ENCODE measurements at regions not wholly inside any gene's neighbourhood (a gene's known extent, or its start where the extent isn't known, plus 50 kb on each side); places are given as distances from the start of the nearest gene placed in this dataset.

DNA sequence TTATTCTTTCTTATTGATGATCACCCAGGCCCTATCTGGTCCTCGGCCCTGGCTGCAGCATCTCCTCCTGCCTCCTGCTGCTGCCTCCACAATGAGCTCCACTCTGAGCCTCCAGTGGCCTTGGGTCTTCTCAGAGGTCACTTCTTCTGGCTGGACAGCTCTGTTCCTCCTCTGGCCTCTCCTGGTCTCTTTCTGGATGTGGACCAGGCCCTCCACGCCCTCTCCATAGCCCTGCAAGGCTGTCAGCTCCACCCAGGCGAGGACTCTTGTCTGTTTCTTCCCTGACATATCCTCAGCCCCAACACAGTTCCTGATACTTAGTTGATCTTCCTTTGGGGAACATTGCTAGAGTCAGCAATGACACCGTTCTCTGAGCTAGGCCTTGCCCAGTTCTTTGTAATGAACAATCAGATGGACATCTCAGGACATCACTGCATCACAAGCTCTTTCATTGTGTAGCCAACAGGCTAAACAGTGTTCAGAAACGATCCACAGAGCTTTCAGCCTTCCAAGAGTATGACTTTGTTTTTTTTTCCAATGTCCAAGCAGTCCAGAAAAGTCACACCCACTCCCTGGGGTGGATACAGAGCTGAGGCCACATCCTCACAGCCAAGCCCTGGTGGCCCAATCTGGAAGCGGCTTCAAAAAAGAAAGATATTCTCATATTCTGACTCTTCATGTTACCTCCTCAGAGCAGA, 62.5 kb upstream of the DNAH5 start:
- TF ChIP-seq CTCF (conservative IDR thresholded peaks at IDR 0.05), result peak; percentile 27
- 88 to 94% methylated on average over 5 to 6 of the region's 6 CpGs for WGBS, 2 experiments (ENCODE audit: insufficient coverage in 1 of 2, insufficient read length in 1 of 2)
- H3K36me3 Mint-ChIP-seq (ENCODE audit: low read depth), result peaks cover 3% of the 10 kb centered on the region

DNA sequence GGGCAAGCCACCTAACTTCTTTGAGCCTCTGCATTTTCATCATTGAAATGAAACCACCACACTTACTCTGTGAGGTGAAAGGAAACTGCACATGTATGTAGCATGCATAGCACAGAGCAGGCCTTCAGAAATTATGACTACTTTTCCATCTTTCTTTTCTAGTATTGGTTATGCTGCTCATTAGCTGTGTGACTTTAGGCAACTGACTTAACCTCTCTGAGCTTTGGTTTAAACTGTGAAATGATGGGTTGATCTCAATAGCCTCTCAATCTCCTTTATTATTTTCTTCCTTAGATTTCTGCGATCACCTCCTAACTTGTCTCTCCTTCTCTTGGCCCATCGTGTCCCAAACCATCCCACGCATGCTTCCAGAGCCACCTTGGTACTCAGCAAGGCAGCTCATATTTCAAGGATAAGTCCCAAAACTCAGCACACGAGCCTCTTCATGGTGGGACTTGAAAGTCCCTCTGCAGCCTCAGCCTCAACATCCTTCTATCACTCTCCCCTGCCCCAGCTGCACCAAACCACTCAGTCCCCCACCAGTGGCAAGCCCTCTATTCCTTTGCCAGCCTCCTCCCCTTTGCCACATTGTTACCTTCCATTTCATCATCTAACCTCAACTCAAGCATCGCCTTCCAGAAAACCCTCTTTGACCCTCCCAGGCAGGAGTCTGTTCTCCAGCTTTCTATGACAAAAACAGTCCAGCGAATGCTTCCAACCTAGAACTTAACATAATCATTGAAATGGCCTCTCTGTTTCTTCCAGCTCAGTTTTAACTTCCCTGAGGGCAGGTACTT, 60.3 kb upstream of the DNAH5 start:
- H3K27ac Mint-ChIP-seq, result no peak overlapping the region
- Histone ChIP-seq H3K36me3 (ENCODE audit: control insufficient read depth, insufficient read depth, low read length) (no peaks in the 10 kb centered on the region), H3K4me3 (ENCODE audit: low read length) (no peak overlapping the region), H3K27me3 (ENCODE audit: control insufficient read depth, insufficient read depth, low read length, poor library complexity, severe bottlenecking) (no peaks in the 10 kb centered on the region), H3K9me3 (ENCODE audit: control insufficient read depth, low read length) (peaks cover 8% of the 10 kb centered on the region), H3K4me1 (ENCODE audit: control insufficient read depth, insufficient read depth, low read length) (no peaks in the 10 kb centered on the region), H3K9ac (ENCODE audit: extremely low read depth, low read length, poor library complexity, severe bottlenecking) (no peak overlapping the region), H3K27ac (ENCODE audit: low read depth, low read length) (no peak overlapping the region)
- H3K36me3 Mint-ChIP-seq (ENCODE audit: low read depth), result peaks cover 3% of the 10 kb centered on the region
- peaks cover 9% of the 10 kb centered on the region for H3K9me3 Mint-ChIP-seq
- H3K4me3 Mint-ChIP-seq, result no peak overlapping the region
- TF ChIP-seq CTCF (conservative IDR thresholded peaks at IDR 0.05), result no peak
- 89 to 95% methylated on average over 4 to 6 of the region's 6 CpGs for WGBS, 2 experiments (ENCODE audit: insufficient coverage in 1 of 2, insufficient read length in 1 of 2)
- peaks cover 3% of the 10 kb centered on the region for H3K27me3 Mint-ChIP-seq (ENCODE audit: insufficient read depth)
- H3K4me1 Mint-ChIP-seq, result peaks cover 13% of the 10 kb centered on the region
- DNase-seq, result no peak

More for the DNA sequence above, 62.5 kb upstream of the DNAH5 start:
- Mint-ChIP-seq H3K4me3 (no peak overlapping the region), H3K4me1 (peaks cover 17% of the 10 kb centered on the region), H3K9me3 (peaks cover 9% of the 10 kb centered on the region), H3K27ac (no peak overlapping the region), H3K27me3 (ENCODE audit: insufficient read depth) (peaks cover 3% of the 10 kb centered on the region)
- DNase-seq, result no peak
- no peak overlapping the region for H3K27ac ChIP-seq (ENCODE audit: low read depth, low read length)
- peaks cover 7% of the 10 kb centered on the region for H3K27me3 ChIP-seq (ENCODE audit: control insufficient read depth, insufficient read depth, low read length, poor library complexity, severe bottlenecking)
- peaks cover 8% of the 10 kb centered on the region for H3K9me3 ChIP-seq (ENCODE audit: control insufficient read depth, low read length)
- no peaks in the 10 kb centered on the region for H3K36me3 ChIP-seq (ENCODE audit: control insufficient read depth, insufficient read depth, low read length)
- no peak overlapping the region for H3K9ac ChIP-seq (ENCODE audit: extremely low read depth, low read length, poor library complexity, severe bottlenecking)
- no peaks in the 10 kb centered on the region for H3K4me1 ChIP-seq (ENCODE audit: control insufficient read depth, insufficient read depth, low read length)
- no peak overlapping the region for H3K4me3 ChIP-seq (ENCODE audit: low read length)

DNA sequence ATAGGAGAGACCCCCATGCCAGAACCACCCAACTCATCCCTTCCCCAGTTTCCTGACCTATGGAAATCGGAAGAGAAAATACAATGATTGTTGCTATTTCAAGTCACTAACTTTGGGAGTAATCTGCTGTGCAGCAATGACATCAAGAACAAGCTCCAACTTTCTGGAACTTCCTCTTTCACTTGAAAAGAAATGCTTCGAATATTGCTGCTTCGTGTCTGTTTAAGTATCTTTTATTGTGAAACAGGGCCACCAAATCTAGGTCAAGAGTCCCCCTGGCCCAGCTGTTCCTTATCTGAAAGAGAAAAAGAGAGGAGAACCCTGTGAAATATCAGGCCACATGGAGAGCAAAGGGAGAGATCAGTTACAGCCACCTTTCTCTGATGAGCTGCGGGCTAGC, 59.4 kb upstream of the DNAH5 start:
- TF ChIP-seq CTCF (conservative IDR thresholded peaks at IDR 0.05), result no peak
- no peak overlapping the region for H3K4me3 Mint-ChIP-seq
- no peak overlapping the region for H3K4me3 ChIP-seq (ENCODE audit: low read length)
- no peak overlapping the region for H3K27ac Mint-ChIP-seq
- H3K27me3 Mint-ChIP-seq (ENCODE audit: insufficient read depth), result peaks cover 3% of the 10 kb centered on the region
- H3K27me3 ChIP-seq (ENCODE audit: control insufficient read depth, insufficient read depth, low read length, poor library complexity, severe bottlenecking), result no peaks in the 10 kb centered on the region
- H3K36me3 Mint-ChIP-seq (ENCODE audit: low read depth), result peaks cover 3% of the 10 kb centered on the region
- no peaks in the 10 kb centered on the region for H3K4me1 ChIP-seq (ENCODE audit: control insufficient read depth, insufficient read depth, low read length)
- no peaks in the 10 kb centered on the region for H3K36me3 ChIP-seq (ENCODE audit: control insufficient read depth, insufficient read depth, low read length)
- H3K9me3 Mint-ChIP-seq, result peaks cover 9% of the 10 kb centered on the region
- H3K9me3 ChIP-seq (ENCODE audit: control insufficient read depth, low read length), result peaks cover 8% of the 10 kb centered on the region
- H3K27ac ChIP-seq (ENCODE audit: low read depth, low read length), result no peak overlapping the region
- H3K4me1 Mint-ChIP-seq, result peaks cover 6% of the 10 kb centered on the region
- DNase-seq, result no peak
- H3K9ac ChIP-seq (ENCODE audit: extremely low read depth, low read length, poor library complexity, severe bottlenecking), result no peak overlapping the region
- whole genome bisulfite sequencing, 2 experiments (ENCODE audit: insufficient coverage in 1 of 2, insufficient read length in 1 of 2), result 90 to 96% methylated on average over 2 to 4 of the region's 4 CpGs

All from endodermal cell (in vitro differentiated cells).